Head of caudate nucleus (tissue), 42 donors: ENCODE measurements at regions not wholly inside any gene's neighbourhood (a gene's known extent, or its start where the extent isn't known, plus 50 kb on each side); places are given as distances from the start of the nearest gene placed in this dataset.
"Not testable (repeated sequence)": the region's sequence is repeated elsewhere in the genome, so short reads cannot be mapped to it uniquely, and the experiment has no call there.

Source experiments
- DNase-seq, 42 donors: peaks; one replicate each; pipeline versions ENCODE4 v3.0.0 to v3.0.0-alpha.2; 2020 to 2021; ENCODE audit warnings: mixed read lengths in 7 of 42
- intact Hi-C: fragments of 100-400 bp; cut with DNase I; formaldehyde crosslinking; loops from one replicate; pipeline ENCODE4 v1.15.0; 2022

DNA sequence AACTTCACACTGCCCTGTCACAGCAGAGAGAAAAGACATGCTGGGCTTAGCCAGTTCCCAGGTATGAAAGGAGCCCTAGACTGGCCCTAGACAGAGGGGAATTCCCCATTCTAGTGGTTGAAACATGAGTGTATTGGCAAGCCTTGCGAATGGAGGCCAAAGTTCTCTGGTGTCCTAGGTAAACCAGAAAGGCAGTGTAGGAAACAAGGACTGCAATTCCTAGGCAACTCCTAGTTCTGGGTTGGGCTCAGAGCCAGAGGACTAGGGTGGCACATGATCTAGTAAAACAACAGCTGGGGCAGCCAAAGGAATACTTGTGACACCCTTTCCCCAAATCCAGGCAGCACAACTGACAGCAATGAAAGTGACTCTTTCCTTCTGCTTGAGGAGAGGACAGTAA, 265.0 kb upstream of the EPHA7 start:
- DNase-seq: no peak
- intact Hi-C loops: no loop called here

DNA sequence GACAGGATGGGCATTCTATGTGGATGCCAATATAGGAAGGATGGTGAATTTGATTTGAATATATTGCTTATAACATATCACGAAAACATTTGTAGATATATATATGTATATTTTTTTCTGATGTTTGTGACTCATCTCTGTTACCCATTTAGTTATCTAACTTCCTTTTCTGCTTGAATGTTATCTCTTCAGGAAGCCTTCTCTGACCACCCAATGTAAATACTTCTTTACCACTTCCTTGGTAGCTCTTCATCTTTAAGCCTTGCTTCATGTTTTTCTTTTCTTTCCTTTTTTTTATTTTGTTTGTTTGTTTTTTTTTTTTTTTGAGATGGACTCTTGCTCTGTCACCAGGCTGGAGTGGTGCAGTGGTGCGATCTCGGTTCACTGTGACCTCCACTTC, 260.5 kb upstream of the EPHA7 start:
- intact Hi-C loops: no loop called here
- DNase-seq: no peak

DNA sequence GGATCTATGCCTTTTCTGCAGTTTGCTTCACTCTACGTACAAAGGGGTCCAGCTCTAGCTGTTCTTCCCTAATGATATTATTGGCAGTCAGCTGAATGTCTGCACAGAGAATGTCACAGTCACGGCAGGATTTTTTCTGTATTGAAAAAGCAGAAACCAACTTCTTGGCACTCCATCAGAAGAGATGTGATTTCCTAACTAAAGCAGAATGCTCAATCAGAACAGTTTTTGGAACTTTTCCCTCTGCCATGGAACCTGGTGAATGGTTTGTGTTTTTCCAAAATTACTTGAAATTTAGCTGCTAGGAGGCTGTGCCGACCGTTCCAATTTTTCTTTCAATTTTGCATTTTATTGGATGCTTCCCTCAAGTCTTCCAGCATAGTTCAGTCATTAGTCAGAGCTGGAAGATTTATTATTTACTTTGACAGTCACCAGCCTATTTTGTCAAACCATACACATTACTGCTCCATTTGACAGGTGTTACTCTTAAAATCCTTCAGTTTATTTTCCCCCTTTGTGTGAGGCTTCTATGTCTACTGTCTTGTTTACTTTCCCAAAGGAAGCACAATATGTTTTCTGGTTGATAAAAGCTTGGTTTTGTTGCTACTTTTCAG, 259.6 kb upstream of the EPHA7 start:
- DNase-seq: no peak
- intact Hi-C loops: no loop called here

DNA sequence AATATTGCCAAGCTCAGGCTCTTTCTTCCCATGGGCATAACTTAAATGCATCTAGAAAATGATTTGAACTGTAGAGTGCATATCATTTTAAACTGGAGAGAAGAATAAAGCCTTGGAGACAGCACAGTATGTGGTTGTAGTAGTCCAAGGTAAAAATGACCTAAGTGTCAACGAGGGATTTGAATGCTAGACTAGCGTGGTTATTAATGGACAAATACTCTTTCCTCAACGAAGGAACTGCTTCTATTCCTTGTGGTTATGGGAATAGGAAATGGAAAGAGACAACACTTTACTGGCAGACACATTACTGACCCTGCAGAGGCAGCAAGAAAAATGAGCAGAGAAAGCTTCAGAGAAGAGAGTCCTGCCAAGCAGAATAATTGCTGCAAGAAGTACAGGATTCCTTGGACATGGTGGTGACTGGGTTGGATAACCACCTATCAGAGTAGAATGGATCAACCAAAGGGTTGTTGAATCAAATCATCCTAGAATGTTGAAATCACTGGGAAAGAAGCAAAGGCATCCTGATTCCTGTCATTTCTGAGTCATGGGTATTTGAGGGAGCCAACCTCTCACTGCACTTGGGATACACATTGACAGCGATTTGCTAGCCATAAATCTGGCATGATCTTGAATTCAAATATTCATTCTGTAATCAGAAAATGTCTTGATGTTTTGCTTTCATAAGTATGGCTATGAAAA, 258.1 kb upstream of the EPHA7 start:
- intact Hi-C loops: no loop called here
- no peak for DNase-seq

DNA sequence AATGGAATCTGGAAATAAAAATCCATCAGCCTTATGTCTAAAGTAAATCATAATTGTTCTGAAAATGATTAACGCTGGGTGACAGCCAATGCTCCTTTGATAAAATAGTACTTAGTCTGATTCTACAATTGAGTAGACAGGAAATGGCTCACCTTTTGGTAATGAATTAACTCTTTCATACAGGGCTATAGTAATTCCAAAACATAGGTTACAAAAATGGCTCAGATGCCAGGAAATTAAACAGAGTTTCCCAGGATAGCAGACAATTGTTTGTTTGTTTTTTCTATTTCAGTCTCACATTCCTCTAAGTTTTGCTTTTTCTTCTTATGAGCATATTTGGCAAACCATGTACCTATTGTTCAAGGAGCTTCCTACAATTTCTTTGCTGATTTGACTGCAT, 257.2 kb upstream of the EPHA7 start:
- no peak for DNase-seq
- intact Hi-C loops: no loop called here

DNA sequence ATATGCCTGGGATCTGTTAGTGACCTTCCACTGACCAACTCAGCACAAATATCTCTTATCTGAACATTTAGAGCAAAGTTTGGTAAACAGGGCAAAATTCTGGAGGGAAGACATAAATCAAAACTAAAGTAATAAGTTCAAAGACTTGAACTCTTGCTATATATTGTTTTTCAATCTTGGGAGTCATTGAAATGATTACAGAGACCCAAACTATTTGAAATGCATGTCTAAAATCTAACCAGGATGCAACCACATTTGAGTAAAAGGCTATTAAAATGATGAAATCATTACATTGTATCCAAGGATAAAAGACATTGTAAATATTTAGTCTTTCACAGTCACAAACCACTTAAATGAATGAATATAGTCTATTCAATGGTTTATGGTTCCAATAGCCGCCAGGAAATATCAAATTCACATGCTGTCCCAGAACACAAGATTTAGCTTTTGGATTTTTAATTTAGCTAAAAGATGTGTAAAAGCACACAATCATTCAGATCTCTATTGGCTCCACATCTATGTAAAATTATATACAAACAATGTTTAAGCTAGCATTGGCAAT, 256.6 kb upstream of the EPHA7 start:
- DNase-seq: no peak
- intact Hi-C loops: no loop called here

DNA sequence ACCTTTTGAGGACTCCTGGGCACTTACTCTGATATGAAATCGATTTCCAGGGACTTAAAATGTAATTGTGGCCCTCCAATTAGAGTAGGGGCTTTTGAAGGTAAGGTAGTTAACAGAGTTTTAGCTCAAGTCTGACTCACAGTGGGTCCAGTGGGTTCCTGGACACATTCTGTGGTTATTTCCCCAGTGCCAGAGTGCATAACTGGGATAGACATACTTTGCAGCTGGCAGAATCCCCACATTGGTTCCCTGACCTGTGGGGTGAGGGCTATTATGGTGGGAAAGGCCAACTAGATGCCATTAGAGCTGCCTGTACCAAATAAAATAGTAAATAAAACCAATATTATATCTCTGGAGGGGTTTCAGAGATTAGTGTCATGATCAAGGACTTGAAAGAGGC, 243.8 kb upstream of the EPHA7 start:
- intact Hi-C loops: no loop called here
- no peak for DNase-seq

DNA sequence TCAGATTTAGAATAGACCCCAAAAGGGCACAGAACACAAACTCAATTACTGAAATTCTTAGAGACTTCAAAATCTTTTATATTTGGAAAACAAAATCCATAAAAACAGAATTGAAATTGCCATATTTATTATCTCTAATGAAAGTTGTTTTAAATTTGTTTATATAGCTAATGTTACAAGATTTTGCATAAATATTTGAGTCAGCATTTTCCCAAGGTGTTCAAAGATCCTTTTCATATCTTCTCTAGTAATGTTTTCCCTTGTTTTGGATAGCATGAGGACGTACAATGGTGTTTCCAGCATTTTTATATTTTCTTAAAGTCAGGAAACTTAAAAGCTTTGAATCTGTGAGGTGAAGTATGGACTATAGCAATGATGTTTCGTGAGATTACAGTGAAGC, 235.2 kb upstream of the EPHA7 start:
- no peak for DNase-seq
- intact Hi-C loops: no loop called here

DNA sequence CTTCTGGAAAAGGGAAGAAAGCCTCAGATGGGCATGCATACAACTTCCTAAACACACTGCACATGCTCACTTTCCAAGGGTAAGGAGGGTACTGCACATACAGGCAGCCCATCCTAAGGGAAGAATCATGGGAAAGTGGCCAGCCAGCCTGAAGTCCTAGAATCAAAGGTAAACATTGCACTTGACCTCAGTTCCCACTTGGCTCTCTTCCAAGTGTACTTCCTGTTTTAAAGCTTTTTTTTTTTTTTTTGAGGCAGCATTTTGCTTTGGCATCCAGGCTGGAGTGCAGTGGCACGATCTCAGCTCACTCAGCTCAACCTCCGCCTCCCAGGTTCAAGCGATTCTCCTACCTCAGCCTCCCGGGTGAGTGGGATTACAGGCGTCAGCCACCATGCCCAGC, 225.3 kb upstream of the EPHA7 start:
- DNase-seq: no peak
- intact Hi-C loops: no loop called here

DNA sequence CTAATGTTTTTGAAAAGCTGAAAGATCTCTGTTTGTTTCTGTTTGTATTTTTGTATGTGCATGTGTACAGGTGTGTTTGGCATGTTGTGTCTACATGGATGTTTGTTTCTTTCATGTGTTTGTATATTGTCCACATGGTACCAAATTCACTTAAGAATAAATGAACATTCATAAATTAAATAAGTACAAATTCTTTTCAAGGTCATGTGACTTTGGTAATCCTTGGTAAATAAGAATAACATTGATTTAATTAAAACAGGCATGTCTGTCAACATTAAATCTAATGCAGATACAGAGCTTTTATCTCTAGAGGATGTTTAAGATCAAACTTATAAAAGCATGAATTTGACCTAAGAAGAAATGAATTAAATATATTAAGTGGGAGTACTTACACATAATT, 219.8 kb upstream of the EPHA7 start:
- intact Hi-C loops: no loop called here
- DNase-seq: no peak

DNA sequence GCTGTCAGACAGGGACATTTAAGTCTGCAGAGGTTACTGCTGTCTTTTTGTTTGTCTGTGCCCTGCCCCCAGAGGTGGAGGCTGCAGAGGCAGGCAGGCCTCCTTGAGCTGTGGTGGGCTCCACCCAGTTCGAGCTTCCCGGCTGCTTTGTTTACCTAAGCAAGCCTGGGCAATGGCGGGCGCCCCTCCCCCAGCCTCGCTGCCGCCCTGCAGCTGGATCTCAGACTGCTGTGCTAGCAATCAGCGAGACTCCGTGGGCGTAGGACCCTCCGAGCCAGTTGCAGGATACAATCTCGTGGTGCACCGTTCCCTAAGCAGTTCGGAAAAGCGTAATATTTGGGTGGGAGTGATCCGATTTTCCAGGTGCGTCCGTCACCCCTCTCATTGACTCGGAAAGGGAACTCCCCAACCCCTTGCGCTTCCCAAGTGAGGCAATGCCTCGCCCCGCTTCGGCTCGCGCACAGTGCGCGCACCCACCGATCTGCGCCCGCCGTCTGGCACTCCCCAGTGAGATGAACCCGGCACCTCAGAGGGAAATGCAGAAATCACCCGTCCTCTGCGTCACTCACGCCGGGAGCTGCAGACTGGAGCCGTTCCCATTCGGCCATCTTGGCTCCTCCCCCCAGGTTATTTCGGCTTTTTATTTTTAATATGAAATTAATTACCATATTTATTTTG, 217.8 kb upstream of the EPHA7 start:
- DNase-seq, intact Hi-C loops: not testable (repeated sequence)

DNA sequence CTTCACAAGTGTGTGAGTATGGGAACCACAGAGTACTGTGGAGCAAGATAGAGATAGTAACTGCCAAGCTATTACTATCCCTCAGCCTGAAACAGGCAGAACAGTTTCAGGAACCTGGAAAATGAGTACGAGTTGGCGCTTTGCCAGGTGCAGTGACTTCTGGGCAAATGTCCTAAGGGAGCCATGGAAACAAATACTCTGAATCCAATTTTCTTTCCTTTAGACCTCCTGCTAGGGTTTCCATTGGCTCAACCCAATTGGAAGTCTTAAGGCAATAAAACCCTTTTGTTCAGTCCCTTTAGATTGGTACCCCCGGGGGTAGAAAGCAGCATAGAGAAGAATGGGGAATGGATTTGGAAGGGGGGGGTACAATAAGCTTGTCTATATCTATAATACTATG, 205.0 kb upstream of the EPHA7 start:
- DNase-seq: peak in 26 of 42 donors; percentile 4 to 61 (median 34)
- intact Hi-C loops: no loop called here

DNA sequence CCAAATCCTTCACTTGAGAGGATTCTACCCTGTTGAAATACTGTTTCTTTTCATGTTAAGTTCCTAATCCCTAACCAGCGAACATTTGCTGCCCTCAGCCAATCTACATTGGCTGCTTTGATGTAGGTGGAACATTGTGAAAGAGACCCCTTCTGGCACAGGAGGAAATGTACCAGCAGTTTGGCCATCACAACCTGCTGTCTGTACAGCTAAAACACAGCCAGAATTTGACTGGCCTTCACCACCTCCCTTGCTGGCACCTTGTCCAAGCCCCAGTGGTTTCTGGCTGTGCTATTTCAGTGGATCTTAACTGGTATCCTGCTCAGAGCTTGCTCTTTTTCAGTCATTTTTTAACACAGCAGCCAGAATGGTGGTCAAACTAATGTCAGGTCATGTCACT, 202.1 kb upstream of the EPHA7 start:
- no peak for DNase-seq
- intact Hi-C loops: no loop called here

DNA sequence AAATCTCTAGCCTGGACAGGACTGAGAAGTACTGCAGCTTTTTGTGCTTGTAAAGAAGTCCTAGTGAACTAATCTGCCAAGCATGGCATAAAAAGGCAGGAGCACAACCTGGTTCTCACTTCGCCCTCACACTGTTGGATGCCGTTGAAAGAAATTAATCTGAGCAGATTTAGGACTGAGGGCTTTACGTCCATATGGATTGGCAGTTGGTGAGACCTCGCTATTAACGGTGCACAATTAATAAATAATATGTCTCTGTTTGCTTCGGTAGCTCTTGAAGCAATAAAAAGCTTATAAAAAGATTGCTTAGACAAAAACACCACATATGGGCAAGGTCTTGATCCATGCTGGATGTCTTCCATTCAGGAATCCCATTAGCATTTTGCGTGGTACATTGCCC, 185.6 kb upstream of the EPHA7 start:
- intact Hi-C loops: no loop called here
- no peak for DNase-seq

DNA sequence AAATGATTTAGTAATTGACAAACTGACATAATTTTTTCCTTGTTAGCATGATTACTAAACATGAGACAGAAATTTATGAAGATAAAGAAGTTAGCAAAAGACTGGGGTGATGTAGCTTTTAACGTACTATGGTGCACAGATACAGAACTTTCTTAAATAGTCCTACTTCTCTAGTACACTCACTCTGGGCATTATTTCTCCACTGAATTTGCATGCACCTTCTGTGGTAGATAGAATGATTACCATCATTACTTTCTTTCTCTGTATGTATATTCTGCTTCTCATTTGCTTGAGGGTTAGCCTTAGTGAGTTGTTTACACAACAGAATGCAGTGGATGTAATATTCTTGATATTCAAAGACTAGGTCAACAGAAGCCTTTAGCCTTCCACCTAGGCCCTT, 173.1 kb upstream of the EPHA7 start:
- no peak for DNase-seq
- intact Hi-C loops: no loop called here

DNA sequence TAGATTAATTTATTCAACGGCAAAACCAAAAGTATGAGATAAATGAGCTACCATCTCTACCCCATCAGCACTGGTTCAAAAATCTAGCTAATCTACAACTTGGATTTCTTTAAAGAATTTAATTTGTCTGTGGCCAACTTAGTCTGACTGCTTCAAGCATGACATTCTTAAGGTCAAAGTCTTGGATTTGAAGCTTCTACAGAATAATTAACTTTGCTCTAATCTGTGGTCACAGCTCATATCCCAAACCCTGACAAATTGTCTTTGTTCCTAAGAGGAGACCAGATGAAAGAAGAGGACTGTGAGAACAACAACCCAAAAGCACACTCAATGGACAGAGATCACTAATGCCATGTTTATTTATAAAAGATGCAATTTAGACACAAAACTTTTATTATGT, 166.9 kb upstream of the EPHA7 start:
- DNase-seq: no peak
- intact Hi-C loops: no loop called here

DNA sequence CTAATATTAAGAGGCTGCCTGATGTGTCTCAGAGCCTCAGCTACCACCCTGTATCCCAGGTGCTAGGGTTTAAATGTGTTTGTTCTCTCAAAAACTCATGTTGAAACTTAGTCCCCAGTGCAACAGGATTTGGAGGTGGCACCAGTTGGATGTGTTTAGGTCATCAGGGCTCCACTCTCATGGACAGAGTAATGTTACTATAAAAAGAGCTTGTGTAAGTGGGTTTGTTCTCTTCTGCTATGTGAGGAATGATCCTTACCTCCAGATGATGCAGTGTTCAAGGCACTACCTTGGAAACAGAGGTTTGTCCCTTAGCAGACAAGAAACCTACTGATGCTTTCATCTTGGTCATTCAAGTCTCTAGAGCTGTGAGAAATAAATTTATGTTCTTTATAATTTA, 164.9 kb upstream of the EPHA7 start:
- no peak for DNase-seq
- intact Hi-C loops: no loop called here

DNA sequence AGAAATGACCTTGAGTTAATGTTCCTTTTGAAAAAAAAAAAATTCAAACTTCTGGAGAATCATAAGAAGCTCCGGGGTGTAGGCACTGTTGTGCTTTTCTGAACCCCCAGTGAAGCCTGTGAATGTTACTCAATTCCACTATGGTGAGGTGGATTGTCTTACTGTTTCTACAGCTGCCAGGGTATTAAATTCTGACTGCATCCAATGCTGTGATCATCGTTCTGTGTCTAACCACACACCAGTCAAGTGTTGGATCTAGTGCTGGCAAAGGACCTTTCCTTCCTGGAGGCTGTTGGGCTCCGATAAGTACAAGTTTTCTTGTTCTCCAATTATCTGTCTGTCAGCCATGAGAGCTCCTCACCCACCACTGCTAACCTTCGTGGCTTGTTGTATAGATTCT, 162.0 kb upstream of the EPHA7 start:
- DNase-seq: no peak
- intact Hi-C loops: no loop called here

DNA sequence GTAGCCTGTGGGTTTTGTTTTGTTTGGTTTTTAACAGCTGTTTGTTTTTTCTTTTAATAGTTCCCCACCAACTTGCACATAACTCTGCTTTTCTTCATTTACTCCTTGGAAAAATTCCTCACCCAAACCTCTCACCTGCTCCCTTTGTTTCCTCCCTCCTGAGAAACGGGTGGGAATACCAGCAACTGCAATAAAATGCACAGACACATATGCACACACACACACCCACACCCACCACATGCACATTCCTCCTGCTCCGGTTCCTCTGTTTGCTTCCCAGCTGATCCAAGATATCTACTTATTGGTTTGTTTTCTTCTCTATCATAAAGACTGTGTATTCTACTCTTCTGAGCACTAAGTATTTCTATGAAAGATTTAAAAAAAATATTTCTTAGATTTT, 161.1 kb upstream of the EPHA7 start:
- intact Hi-C loops: no loop called here
- no peak for DNase-seq

DNA sequence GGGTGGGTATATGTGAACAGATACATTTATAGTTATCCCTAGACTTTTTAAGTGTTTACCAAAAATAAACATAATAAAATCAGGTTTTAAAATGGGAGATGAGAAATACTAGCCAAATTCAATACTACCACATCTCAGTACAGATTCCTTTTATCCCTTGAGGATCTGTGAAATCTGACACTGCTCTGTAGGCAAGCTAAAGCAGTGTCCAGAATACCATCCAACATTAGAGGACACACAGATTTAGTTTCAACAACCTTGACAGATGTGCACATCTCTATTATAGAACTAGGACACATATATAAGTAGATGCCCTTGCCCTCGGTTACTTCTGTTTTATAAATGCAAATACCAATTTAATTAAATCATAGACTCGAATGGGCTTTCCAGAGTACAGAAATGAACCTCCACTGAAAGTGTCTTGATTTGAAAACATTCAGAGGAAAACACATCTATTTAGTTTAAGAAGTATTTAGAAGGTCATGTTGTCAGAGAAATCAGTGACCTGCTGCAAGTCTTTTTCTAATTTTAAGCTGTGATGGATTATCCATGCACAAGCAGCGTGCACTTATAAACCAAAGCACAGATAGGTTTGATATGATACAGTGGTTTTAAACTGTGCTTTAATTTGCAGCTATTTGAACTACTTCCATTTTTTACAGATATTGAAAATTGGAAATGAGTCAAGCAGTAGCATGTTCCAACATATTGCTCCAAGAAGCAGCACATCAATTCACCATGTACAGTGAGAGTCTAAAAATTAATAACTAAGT, 156.3 kb upstream of the EPHA7 start:
- DNase-seq: no peak
- intact Hi-C loops: no loop called here
